HepG2 (cell line): ENCODE measurements at regions not wholly inside any gene's neighbourhood (a gene's known extent, or its start where the extent isn't known, plus 50 kb on each side); places are given as distances from the start of the nearest gene placed in this dataset.

Source experiments
- ATAC-seq: fragments of 200-7000 bp; cut with Tn5 transposase; 3 replicates; pipeline ENCODE4 v1.9.1; 2020; ENCODE audit warnings: mild to moderate bottlenecking, moderate library complexity
- BruUV-seq: library from RNA; stranded (reverse); fragments of 400-500 nt; replicated peaks from 2 replicates; lab custom pipeline; 2021; lab: Mats Ljungman, UMichigan
- CTCF ChIA-PET: fragments of 300-600 bp; formaldehyde crosslinking; extraction: SDS; loops from one replicate; lab custom pipeline; 2021; ENCODE audit warnings: low total read pairs, inconsistent platforms, low intra/inter-chr PET ratio; lab: Yijun Ruan, JAX
- POLR2A ChIA-PET: fragments of 350-600 bp; sonication (Branson Sonifier 250); formaldehyde crosslinking; loops from one replicate; lab custom pipeline; 2020; ENCODE audit warnings: antibody characterized with exemption, inconsistent platforms; lab: Yijun Ruan, JAX
- DNase-seq: peaks from one replicate; pipeline ENCODE4 v3.0.0-alpha.2; 2015; ENCODE audit warnings: low spot score
- FAIRE-seq: peaks from 3 replicates; lab custom pipeline; 2011; peaks lifted over from hg19 to GRCh38; lab: Jason Lieb, UNC
- H2AFZ ChIP-seq: one replicate; pipeline ENCODE4 v1.6.1; 2011; ENCODE audit warnings: low read length, inconsistent platforms
- H3K27ac ChIP-seq: fragments of 300-600 bp; 3 replicates; pipeline ENCODE4 v1.8.0; 2011; ENCODE audit warnings: mixed run types, mild to moderate bottlenecking, mixed read lengths, low read length, inconsistent platforms; ENCODE audit not compliant: insufficient read depth; ENCODE audit errors: extremely low read length
- H3K27me3 ChIP-seq, 2 experiments: fragments of 200-600 bp in 1 of 2; 2 replicates in 1 of 2; 3 replicates in 1 of 2; pipeline versions ENCODE4 v1.6.0 to v1.8.0; 2011; ENCODE audit warnings: low read length in 2 of 2, mild to moderate bottlenecking in 2 of 2, moderate library complexity in 2 of 2, inconsistent platforms in 1 of 2; ENCODE audit not compliant: insufficient read depth in 2 of 2, control insufficient read depth in 1 of 2
- H3K36me3 ChIP-seq, 2 experiments: fragments of 200-600 bp in 1 of 2; replicated peaks in 1 of 2; 2 replicates in 1 of 2; 3 replicates in 1 of 2; pipeline versions ENCODE4 v1.5.1 to v1.8.0; 2011; ENCODE audit warnings: low read length in 2 of 2, inconsistent platforms in 1 of 2; ENCODE audit not compliant: insufficient read depth in 2 of 2, control insufficient read depth in 1 of 2
- H3K4me1 ChIP-seq: 2 replicates; pipeline ENCODE4 v1.5.1; 2012; ENCODE audit warnings: low read length, inconsistent platforms; ENCODE audit not compliant: insufficient read depth
- H3K4me2 ChIP-seq: 2 replicates; pipeline ENCODE4 v1.6.0; 2011; ENCODE audit warnings: low read depth, low read length, inconsistent platforms
- H3K4me3 ChIP-seq, 3 experiments: fragments of 200-600 bp in 1 of 3; sonication (generic), shearing (Covaris generic) in 1 of 3; replicated peaks in 1 of 3; 2 replicates each; pipeline ENCODE4 v1.5.1; 2011 to 2016; ENCODE audit warnings: low read length in 3 of 3, inconsistent platforms in 2 of 3, low read depth in 2 of 3, mild to moderate bottlenecking in 2 of 3, control low read depth in 1 of 3, mixed read lengths in 1 of 3; ENCODE audit not compliant: insufficient read depth in 1 of 3
- H3K79me2 ChIP-seq: one replicate; pipeline ENCODE4 v1.6.1; 2011; ENCODE audit warnings: low read length, inconsistent platforms; ENCODE audit not compliant: insufficient read depth
- H3K9ac ChIP-seq: 2 replicates; pipeline ENCODE4 v1.6.0; 2011; ENCODE audit warnings: mild to moderate bottlenecking, low read depth, low read length, inconsistent platforms; ENCODE audit not compliant: insufficient read depth
- H3K9me3 ChIP-seq: 2 replicates; pipeline ENCODE4 v1.5.1; 2012; ENCODE audit warnings: mild to moderate bottlenecking, low read length
- H4K20me1 ChIP-seq: 2 replicates; pipeline ENCODE4 v1.6.0; 2011; ENCODE audit warnings: inconsistent platforms, mild to moderate bottlenecking, low read length, moderate library complexity; ENCODE audit not compliant: insufficient read depth
- GLI4 ChIP-seq: sonication (generic); formaldehyde crosslinking; IDR thresholded peaks from 2 replicates; pipeline ENCODE4 v1.5.1; 2020; ENCODE audit warnings: missing genetic modification reagents, mild to moderate bottlenecking, moderate library complexity, borderline replicate concordance
- JARID2 ChIP-seq: sonication (generic); formaldehyde crosslinking; IDR thresholded peaks from 2 replicates; pipeline ENCODE4 v1.8.1; 2023; ENCODE audit warnings: missing genetic modification reagents, inconsistent platforms; ENCODE audit not compliant: insufficient replicate concordance
- RBM39 ChIP-seq: fragments of 200-400 bp; formaldehyde crosslinking; IDR thresholded peaks from one replicate; pipeline ENCODE4 v1.6.1; 2018; ENCODE audit warnings: antibody characterized with exemption, mild to moderate bottlenecking, low read depth, low read length; ENCODE audit not compliant: poor library complexity, severe bottlenecking
- SMAD9 ChIP-seq: sonication (generic); formaldehyde crosslinking; IDR thresholded peaks from 2 replicates; pipeline ENCODE4 v1.5.1; 2020; ENCODE audit warnings: mild to moderate bottlenecking, missing genetic modification reagents
- ZC3H4 ChIP-seq: sonication (generic); formaldehyde crosslinking; IDR thresholded peaks from 2 replicates; pipeline ENCODE4 v1.4.0; 2020; ENCODE audit warnings: missing genetic modification reagents, borderline replicate concordance
- ZNF562 ChIP-seq: sonication (generic); formaldehyde crosslinking; IDR thresholded peaks from 2 replicates; pipeline ENCODE4 v1.8.0; 2022; ENCODE audit warnings: missing genetic modification reagents, borderline replicate concordance
- ZNF790 ChIP-seq: sonication (generic); formaldehyde crosslinking; IDR thresholded peaks from 2 replicates; pipeline ENCODE4 v1.8.0; 2022; ENCODE audit warnings: missing genetic modification reagents, mild to moderate bottlenecking, borderline replicate concordance
- WGBS: methylation state at CpG from one replicate; pipeline ENCODE4 v1.1.6; 2017; ENCODE audit warnings: low lambda C conversion rate; 5-methylcytosine and 5-hydroxymethylcytosine counted together
- in situ Hi-C: cut with HindIII; loops from 2 replicates; pipeline ENCODE4 v1.10.0; 2017; ENCODE audit warnings: low pct_unique_long_range_greater_than_20kb; ENCODE audit not compliant: extremely low pct_ligation_motif_present
- intact Hi-C: fragments of 100-400 bp; cut with micrococcal nuclease; formaldehyde crosslinking; loops from one replicate; pipeline ENCODE4 v1.10.0; 2022; ENCODE audit not compliant: unreplicated experiment
- TF ChIP-seq, protein P1 (sequence below): sonication (generic); formaldehyde crosslinking; conservative IDR thresholded peaks from 2 replicates; pipeline ENCODE4 v1.8.0; 2022; ENCODE audit warnings: missing genetic modification reagents
- TF ChIP-seq, protein P2 (sequence below): sonication (generic); formaldehyde crosslinking; IDR thresholded peaks from 2 replicates; pipeline ENCODE4 v1.4.0; 2020; ENCODE audit warnings: missing genetic modification reagents, borderline replicate concordance
- TF ChIP-seq, protein P3 (sequence below): sonication (generic); formaldehyde crosslinking; IDR thresholded peaks from 2 replicates; pipeline ENCODE4 v1.4.0; 2020; ENCODE audit warnings: mild to moderate bottlenecking, missing genetic modification reagents

DNA sequence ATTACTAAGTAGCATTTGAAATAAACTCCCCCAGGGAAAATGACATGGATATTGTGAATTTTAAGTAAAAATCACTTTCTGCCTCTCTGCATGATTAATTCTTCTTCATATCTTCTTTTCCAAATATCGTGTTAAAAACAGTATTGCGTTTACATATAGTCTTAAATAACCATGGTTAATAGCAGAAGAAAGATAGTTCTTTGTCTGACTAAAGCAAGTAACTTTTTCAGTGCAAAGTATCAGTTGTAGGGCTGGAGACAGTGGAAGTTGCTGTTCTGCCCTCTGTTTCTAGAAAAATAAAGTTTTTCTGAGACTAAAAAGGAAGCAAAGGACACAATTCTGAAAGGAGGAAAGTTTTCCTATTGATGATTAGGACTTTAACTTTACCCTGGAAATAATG is 330.2 kb downstream of the NDFIP2 start:
- FAIRE-seq: no peak
- no peak for TF ChIP-seq ZNF562 (CRISPR knock-in tag)
- TF ChIP-seq, protein P1, sequence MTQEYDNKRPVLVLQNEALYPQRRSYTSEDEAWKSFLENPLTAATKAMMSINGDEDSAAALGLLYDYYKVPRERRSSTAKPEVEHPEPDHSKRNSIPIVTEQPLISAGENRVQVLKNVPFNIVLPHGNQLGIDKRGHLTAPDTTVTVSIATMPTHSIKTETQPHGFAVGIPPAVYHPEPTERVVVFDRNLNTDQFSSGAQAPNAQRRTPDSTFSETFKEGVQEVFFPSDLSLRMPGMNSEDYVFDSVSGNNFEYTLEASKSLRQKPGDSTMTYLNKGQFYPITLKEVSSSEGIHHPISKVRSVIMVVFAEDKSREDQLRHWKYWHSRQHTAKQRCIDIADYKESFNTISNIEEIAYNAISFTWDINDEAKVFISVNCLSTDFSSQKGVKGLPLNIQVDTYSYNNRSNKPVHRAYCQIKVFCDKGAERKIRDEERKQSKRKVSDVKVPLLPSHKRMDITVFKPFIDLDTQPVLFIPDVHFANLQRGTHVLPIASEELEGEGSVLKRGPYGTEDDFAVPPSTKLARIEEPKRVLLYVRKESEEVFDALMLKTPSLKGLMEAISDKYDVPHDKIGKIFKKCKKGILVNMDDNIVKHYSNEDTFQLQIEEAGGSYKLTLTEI: no peak
- Histone ChIP-seq H3K9ac (no peak overlapping the region), H3K79me2 (no peaks in the 10 kb centered on the region), H3K27ac (no peak overlapping the region), H4K20me1 (no peaks in the 10 kb centered on the region), H2AFZ (no peak overlapping the region), H3K4me3 (no peak overlapping the region), H3K4me2 (no peak overlapping the region), H3K27me3 (no peaks in the 10 kb centered on the region), H3K9me3 (peaks cover 4% of the 10 kb centered on the region; the same call in 1 of the 2 replicates), H3K36me3 (no peaks in the 10 kb centered on the region), H3K4me1 (no peaks in the 10 kb centered on the region)
- ATAC-seq: no peak
- in situ Hi-C loops (no loop called here), intact Hi-C loops (no loop called here)
- POLR2A ChIA-PET: no interaction called here
- 1% methylated on average over 2 of the region's 2 CpGs for WGBS
- no peak for DNase-seq
- CTCF ChIA-PET: no interaction called here
- BruUV-seq: no TSS peak

DNA sequence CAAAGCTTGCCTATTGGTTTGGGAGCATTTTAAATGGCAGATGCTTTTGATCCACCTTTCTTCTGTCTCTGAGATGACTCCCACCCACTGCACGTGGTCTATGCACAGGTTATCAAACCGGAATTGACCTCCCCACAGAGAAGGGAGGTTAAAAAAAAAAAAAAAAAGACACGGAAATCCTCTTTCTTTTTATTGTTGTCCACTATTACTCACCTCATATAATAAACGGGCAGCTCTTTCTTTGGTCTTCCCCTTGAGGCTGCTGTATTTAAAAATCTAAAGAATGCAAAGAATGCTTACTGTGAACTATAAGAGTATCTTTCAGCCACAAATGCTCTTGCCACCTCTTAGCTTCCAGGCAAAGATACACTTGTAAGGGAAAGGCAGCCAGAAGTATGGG is 329.7 kb downstream of the NDFIP2 start:
- in situ Hi-C loops (no loop called here), intact Hi-C loops (no loop called here)
- Histone ChIP-seq H3K79me2 (no peaks in the 10 kb centered on the region), H3K9me3 (peaks cover 4% of the 10 kb centered on the region; the same call in 1 of the 2 replicates), H3K4me3 (no peak overlapping the region), H3K27me3 (no peaks in the 10 kb centered on the region), H3K9ac (no peak overlapping the region), H3K4me1 (no peaks in the 10 kb centered on the region), H4K20me1 (no peaks in the 10 kb centered on the region), H3K4me2 (no peak overlapping the region), H3K27ac (no peak overlapping the region), H3K36me3 (no peaks in the 10 kb centered on the region), H2AFZ (no peak overlapping the region)
- DNase-seq (no peak), ATAC-seq (no peak), FAIRE-seq (no peak)
- ChIA-PET CTCF (no interaction called here), POLR2A (no interaction called here)
- TF ChIP-seq JARID2 (CRISPR knock-in tag) (no peak), SMAD9 (CRISPR knock-in tag) (no peak), RBM39 (no peak), ZC3H4 (CRISPR knock-in tag) (no peak), ZNF790 (CRISPR knock-in tag) (no peak), GLI4 (CRISPR knock-in tag) (no peak)
- TF ChIP-seq, protein P2, sequence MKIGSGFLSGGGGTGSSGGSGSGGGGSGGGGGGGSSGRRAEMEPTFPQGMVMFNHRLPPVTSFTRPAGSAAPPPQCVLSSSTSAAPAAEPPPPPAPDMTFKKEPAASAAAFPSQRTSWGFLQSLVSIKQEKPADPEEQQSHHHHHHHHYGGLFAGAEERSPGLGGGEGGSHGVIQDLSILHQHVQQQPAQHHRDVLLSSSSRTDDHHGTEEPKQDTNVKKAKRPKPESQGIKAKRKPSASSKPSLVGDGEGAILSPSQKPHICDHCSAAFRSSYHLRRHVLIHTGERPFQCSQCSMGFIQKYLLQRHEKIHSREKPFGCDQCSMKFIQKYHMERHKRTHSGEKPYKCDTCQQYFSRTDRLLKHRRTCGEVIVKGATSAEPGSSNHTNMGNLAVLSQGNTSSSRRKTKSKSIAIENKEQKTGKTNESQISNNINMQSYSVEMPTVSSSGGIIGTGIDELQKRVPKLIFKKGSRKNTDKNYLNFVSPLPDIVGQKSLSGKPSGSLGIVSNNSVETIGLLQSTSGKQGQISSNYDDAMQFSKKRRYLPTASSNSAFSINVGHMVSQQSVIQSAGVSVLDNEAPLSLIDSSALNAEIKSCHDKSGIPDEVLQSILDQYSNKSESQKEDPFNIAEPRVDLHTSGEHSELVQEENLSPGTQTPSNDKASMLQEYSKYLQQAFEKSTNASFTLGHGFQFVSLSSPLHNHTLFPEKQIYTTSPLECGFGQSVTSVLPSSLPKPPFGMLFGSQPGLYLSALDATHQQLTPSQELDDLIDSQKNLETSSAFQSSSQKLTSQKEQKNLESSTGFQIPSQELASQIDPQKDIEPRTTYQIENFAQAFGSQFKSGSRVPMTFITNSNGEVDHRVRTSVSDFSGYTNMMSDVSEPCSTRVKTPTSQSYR (CRISPR knock-in tag): no peak
- TF ChIP-seq, protein P3, sequence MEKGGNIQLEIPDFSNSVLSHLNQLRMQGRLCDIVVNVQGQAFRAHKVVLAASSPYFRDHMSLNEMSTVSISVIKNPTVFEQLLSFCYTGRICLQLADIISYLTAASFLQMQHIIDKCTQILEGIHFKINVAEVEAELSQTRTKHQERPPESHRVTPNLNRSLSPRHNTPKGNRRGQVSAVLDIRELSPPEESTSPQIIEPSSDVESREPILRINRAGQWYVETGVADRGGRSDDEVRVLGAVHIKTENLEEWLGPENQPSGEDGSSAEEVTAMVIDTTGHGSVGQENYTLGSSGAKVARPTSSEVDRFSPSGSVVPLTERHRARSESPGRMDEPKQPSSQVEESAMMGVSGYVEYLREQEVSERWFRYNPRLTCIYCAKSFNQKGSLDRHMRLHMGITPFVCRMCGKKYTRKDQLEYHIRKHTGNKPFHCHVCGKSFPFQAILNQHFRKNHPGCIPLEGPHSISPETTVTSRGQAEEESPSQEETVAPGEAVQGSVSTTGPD: no peak
- under 1% methylated on average over 4 of the region's 4 CpGs for WGBS
- no TSS peak for BruUV-seq
